Activated naive CD4-positive, alpha-beta T cell treated with anti-CD3 and anti-CD28 coated beads, Interleukin-2, amount 50 U/mL, for 24 hours (primary cell): ENCODE measurements at regions not wholly inside any gene's neighbourhood (a gene's known extent, or its start where the extent isn't known, plus 50 kb on each side); places are given as distances from the start of the nearest gene placed in this dataset.
"Not testable (repeated sequence)": the region's sequence is repeated elsewhere in the genome, so short reads cannot be mapped to it uniquely, and the experiment has no call there.

Source experiments
- H3K27ac Mint-ChIP-seq: one replicate; pipeline ENCODE4 v1.8.0; 2021; ENCODE audit warnings: mild to moderate bottlenecking, mixed read lengths
- H3K27me3 Mint-ChIP-seq: one replicate; pipeline ENCODE4 v1.8.0; 2021; ENCODE audit warnings: mixed read lengths
- H3K36me3 Mint-ChIP-seq: one replicate; pipeline ENCODE4 v1.8.0; 2021; ENCODE audit warnings: mixed read lengths
- H3K4me1 Mint-ChIP-seq: one replicate; pipeline ENCODE4 v1.8.0; 2021; ENCODE audit warnings: mixed read lengths
- H3K4me3 Mint-ChIP-seq: one replicate; pipeline ENCODE4 v1.8.0; 2021; ENCODE audit warnings: mild to moderate bottlenecking, mixed read lengths
- H3K9me3 Mint-ChIP-seq: one replicate; pipeline ENCODE4 v1.8.0; 2021; ENCODE audit warnings: mixed read lengths

DNA sequence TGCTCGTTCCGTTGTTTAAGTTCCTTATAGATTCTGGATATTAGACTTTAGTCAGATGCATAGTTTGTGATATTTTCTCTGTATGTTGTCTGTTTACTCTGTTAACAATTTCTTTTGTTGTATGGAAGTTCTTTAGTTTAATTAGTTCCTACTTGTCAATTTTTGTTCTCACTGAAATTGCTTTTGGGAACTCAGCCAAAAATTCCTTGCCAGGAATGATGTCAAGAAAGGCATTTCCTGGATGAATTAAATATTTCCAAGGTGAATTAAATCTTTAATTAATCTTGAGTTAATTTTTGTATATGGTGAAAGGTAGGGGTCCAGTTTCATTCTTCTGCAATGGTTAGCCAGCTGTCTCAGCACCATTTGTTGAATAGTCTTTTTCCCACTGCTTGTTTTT is 406.2 kb upstream of the NOX3 start:
- Mint-ChIP-seq H3K4me3 (no peak overlapping the region), H3K36me3 (peaks cover 1% of the 10 kb centered on the region), H3K27me3 (no peaks in the 10 kb centered on the region), H3K9me3 (peaks cover 20% of the 10 kb centered on the region), H3K4me1 (no peaks in the 10 kb centered on the region), H3K27ac (no peak overlapping the region)

DNA sequence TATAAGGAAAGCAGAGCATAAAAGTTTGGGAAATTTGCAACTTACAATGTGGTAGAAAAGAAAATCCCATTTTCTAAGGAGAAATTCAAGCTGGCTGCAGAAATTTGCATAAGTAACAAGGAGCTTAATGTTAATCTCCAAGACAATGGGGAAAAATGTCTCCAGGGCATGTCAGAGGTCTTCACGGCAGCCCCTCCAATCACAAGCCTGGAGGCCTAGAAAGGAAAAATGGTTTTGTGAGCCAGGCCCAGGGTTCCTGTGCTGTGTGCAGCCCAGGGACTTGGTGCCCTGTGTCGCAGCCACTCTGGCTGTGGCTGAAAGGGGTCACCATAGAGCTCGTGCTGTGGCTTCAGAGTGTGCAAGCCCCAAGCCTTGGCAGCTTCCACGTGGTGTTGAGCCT is 403.3 kb upstream of the NOX3 start:
- not testable (repeated sequence) for H3K27me3 Mint-ChIP-seq, H3K4me3 Mint-ChIP-seq, H3K27ac Mint-ChIP-seq, H3K4me1 Mint-ChIP-seq, H3K36me3 Mint-ChIP-seq
- peaks cover 20% of the 10 kb centered on the region for H3K9me3 Mint-ChIP-seq

DNA sequence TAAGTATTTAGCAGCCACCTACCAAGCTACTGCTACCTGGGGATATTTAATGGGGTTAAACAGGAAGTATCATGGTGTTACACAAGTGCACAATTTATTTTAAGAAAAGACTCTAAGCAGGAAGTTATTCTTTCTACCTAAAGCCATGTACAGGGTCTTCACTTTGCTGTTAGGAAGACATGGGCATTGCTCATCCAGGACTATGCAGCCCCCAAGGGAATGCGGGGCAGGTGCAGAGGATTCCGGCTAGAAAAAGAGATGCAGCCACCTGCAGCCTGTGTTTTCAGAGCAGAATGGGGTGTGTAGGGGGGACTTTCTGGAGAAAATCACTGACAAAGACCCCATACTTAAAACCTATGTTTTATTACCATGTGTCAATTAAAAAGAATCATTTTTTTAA is 399.1 kb upstream of the NOX3 start:
- Mint-ChIP-seq H3K9me3 (peaks cover 10% of the 10 kb centered on the region), H3K4me3 (no peak overlapping the region), H3K27me3 (peaks cover 1% of the 10 kb centered on the region), H3K27ac (no peak overlapping the region), H3K36me3 (no peaks in the 10 kb centered on the region), H3K4me1 (no peaks in the 10 kb centered on the region)

DNA sequence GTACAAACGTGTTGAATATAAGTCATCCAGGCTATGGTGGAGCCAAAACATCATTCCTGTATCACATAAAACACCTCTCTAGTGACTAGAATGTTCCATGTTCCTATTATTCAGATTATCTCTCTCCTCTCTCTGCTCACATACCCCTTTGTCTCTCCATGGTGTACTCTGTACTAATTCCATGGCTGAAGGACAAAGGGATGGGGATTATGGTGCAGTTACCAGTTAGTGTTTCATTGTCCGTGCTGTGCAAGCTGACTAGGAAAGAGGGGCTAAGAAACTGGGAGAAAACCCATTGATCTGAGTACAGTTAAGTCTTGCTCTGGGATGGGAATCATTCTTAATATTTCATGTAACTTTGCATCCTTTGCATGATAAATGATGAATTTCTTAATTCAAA is 397.4 kb upstream of the NOX3 start:
- no peaks in the 10 kb centered on the region for H3K4me1 Mint-ChIP-seq
- no peak overlapping the region for H3K4me3 Mint-ChIP-seq
- peaks cover 1% of the 10 kb centered on the region for H3K27me3 Mint-ChIP-seq
- no peak overlapping the region for H3K27ac Mint-ChIP-seq
- peaks cover 2% of the 10 kb centered on the region for H3K9me3 Mint-ChIP-seq
- H3K36me3 Mint-ChIP-seq, result no peaks in the 10 kb centered on the region

DNA sequence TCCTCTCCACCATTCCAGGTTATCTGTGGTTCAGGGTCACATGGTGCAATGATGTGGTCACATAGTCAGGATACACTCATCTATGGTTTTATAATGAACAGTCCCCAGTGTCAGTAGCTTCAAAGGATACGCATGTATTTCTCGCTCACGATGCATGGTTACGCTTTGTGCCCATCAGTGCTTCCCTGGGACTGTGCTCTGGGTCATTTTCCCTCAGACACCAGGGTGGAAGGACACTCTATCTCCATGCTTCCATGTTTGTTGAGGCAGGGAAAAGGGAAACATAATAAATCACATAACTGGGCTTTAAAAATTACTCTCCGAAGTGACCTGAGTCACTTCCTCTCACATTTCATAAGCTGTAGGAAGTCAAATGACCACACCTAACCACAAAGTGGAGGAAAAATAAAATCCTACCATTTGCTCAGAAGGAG is 394.8 kb upstream of the NOX3 start:
- H3K4me1 Mint-ChIP-seq, result no peaks in the 10 kb centered on the region

DNA sequence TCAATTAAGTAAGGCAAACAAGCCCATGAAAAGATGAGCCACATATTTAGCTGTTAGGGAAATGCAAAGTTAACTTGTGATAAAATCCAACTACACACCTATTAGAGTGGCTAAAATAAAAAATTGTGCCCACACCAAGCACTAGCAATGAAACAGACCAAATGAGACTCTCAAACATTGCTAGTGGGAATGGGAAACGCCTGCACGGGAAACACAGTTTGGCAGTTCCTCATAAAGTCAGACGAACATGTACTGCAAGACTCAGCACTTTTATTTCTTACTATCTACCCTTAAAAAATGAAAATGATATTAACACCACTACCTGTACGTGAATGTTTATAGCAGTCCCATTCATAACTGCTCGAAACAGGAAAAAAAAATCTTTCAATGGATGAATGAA is 392.1 kb upstream of the NOX3 start:
- no peaks in the 10 kb centered on the region for H3K4me1 Mint-ChIP-seq
- no peak overlapping the region for H3K4me3 Mint-ChIP-seq
- no peak overlapping the region for H3K27ac Mint-ChIP-seq
- peaks cover 32% of the 10 kb centered on the region for H3K9me3 Mint-ChIP-seq
- H3K27me3 Mint-ChIP-seq, result peaks cover 1% of the 10 kb centered on the region
- peaks cover 4% of the 10 kb centered on the region for H3K36me3 Mint-ChIP-seq

More for the DNA sequence above, 394.8 kb upstream of the NOX3 start:
- peaks cover 14% of the 10 kb centered on the region for H3K9me3 Mint-ChIP-seq
- peaks cover 4% of the 10 kb centered on the region for H3K36me3 Mint-ChIP-seq
- H3K27ac Mint-ChIP-seq, result no peak overlapping the region
- H3K27me3 Mint-ChIP-seq, result peaks cover 1% of the 10 kb centered on the region
- no peak overlapping the region for H3K4me3 Mint-ChIP-seq

DNA sequence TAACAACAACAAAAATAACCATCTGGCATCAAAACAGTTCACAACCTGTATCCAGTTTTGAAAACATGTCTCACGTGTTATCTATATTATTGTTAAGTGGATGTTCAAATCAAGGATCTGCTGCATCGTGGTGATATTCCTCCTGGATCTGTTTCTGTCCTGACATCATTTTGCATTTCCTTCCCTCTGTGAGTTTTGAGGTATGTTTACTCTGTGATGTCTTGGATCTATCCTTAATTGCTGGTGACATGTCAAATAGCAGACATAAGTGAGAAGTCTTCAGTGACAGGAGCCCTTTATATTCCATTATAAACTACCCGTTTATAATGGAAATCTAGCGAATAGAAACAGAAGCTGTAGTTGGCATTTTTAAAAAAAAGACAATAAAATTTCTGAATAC is 381.8 kb upstream of the NOX3 start:
- H3K27ac Mint-ChIP-seq, result no peak overlapping the region
- no peak overlapping the region for H3K4me3 Mint-ChIP-seq
- peaks cover 4% of the 10 kb centered on the region for H3K36me3 Mint-ChIP-seq
- H3K4me1 Mint-ChIP-seq, result no peaks in the 10 kb centered on the region
- peaks cover 1% of the 10 kb centered on the region for H3K27me3 Mint-ChIP-seq
- H3K9me3 Mint-ChIP-seq, result no peaks in the 10 kb centered on the region

DNA sequence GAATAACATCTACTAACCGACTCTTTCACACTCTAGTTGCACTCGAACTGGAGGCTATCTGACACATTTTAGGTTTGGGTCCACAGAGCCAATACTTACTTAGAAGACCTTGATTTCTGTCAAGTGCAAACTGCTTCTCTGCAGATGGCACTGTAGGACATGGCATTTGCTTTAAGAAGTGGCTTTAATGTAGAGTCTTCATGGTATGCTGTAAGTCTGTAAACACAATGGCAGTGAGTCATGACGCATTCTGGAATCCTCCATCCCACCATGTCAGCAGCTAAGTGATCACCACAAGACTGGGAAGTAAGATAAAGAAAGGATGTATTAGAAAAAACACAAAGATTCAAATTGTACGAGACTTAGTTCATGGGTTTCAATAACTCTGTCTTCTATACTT is 377.0 kb upstream of the NOX3 start:
- no peaks in the 10 kb centered on the region for H3K4me1 Mint-ChIP-seq
- H3K27me3 Mint-ChIP-seq, result no peaks in the 10 kb centered on the region
- no peaks in the 10 kb centered on the region for H3K9me3 Mint-ChIP-seq
- H3K36me3 Mint-ChIP-seq, result peaks cover under 1% of the 10 kb centered on the region
- no peak overlapping the region for H3K4me3 Mint-ChIP-seq
- H3K27ac Mint-ChIP-seq, result no peak overlapping the region

DNA sequence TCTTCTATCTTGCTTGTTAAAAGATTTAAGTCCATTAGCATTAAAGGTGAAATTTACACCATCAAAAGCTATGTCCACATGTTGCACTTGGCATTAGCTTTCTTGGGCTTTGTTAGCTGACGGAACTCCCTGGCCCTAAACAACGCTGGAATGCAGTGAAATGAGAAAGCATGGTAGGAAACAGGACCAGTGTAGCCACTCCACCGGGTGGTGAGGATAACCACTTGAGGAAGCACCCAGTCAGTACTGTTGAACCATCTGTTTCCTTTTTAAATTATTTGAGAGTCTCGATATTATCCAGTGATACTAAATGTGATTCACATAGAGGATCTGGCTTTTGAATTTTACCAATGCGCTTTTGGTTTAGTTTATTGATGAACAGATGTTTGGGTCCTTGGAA is 374.9 kb upstream of the NOX3 start:
- H3K36me3 Mint-ChIP-seq, result peaks cover 3% of the 10 kb centered on the region
- no peak overlapping the region for H3K27ac Mint-ChIP-seq
- no peak overlapping the region for H3K4me3 Mint-ChIP-seq
- no peaks in the 10 kb centered on the region for H3K27me3 Mint-ChIP-seq
- no peaks in the 10 kb centered on the region for H3K4me1 Mint-ChIP-seq
- H3K9me3 Mint-ChIP-seq, result no peaks in the 10 kb centered on the region

DNA sequence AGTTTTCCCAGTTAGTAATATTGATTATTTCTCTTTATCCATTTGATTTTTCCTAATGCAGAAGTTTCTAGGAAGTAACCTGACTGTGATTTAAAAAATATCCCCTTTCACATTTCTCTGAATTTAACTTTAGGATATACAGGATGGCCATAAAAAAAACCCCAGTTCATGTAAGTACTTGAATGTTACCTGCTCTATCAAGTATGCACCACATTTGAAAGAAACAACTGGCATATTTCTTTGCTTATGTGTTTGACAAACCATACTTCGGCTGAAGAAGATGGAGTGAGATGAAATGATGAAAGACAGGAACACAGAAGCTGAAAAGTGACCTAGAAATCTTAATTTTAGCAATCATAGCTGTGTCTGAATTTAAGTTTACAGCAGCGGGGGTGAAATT is 374.0 kb upstream of the NOX3 start:
- H3K27me3 Mint-ChIP-seq, result no peaks in the 10 kb centered on the region

DNA sequence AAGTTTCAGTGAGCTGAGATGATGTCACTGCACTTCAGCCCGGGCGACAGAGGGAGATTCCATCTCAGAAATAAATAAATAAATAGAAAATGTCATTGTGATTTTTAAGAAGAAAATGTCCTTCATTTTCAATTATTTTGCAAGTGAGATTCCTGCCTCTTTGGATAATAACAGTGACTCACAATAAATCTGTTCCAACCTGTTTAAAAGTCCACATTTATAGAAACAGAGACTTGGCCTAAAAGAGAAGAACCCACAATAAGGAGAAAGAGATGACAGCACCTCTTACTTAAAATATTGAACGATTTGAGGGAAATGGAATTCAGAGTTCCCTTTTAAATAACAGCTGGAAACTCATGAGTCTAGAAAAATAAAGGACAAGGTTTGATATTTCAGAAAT is 373.4 kb upstream of the NOX3 start:
- H3K27me3 Mint-ChIP-seq, result no peaks in the 10 kb centered on the region
- no peak overlapping the region for H3K27ac Mint-ChIP-seq
- H3K4me1 Mint-ChIP-seq, result no peaks in the 10 kb centered on the region
- H3K9me3 Mint-ChIP-seq, result no peaks in the 10 kb centered on the region
- H3K4me3 Mint-ChIP-seq, result no peak overlapping the region
- peaks cover 4% of the 10 kb centered on the region for H3K36me3 Mint-ChIP-seq

More for the DNA sequence above, 374.0 kb upstream of the NOX3 start:
- Mint-ChIP-seq H3K4me1 (no peaks in the 10 kb centered on the region), H3K27ac (no peak overlapping the region), H3K9me3 (no peaks in the 10 kb centered on the region), H3K4me3 (no peak overlapping the region), H3K36me3 (peaks cover 3% of the 10 kb centered on the region)

DNA sequence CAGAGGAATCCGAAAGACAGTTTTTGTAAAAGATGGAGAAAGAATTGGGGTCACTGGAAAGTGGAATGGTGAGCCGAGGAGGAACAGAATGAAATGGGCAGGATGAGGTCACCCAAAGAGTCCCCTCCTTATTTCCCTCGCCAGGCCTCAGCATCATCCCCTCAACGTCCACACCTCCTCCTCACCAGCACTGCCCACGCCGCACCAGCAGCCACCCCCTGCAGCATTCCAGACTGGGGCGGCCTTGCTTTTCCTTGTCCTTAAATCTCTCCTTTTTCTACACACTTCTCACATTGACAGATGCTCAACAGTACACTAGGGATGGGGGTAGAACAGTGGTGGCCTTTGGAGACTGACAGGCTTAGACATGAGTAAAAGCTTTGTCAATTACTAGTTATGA is 363.1 kb upstream of the NOX3 start:
- Mint-ChIP-seq H3K27me3 (no peaks in the 10 kb centered on the region), H3K27ac (no peak overlapping the region), H3K4me1 (no peaks in the 10 kb centered on the region), H3K36me3 (no peaks in the 10 kb centered on the region), H3K4me3 (no peak overlapping the region), H3K9me3 (no peaks in the 10 kb centered on the region)

DNA sequence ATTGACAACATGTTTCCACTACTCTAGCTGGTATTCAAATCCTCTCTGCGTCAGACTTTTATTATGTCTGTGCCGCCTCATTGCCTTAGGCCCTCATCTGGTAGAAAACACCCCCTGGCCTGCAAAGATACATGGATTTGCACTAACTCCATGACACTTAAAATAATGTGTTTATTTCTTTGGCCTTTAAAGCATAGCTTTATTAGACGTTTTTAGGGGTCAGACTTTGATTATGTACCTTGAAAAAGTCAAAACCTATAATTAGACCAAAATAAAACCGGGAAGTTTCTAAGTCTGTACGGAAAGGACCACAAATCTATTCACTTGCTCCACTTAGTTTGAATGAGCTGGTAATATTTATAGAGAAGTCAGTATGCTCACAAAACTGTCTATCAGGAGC is 357.9 kb upstream of the NOX3 start:
- Mint-ChIP-seq H3K36me3 (no peaks in the 10 kb centered on the region), H3K4me1 (no peaks in the 10 kb centered on the region), H3K27me3 (no peaks in the 10 kb centered on the region), H3K9me3 (no peaks in the 10 kb centered on the region), H3K4me3 (no peak overlapping the region), H3K27ac (no peak overlapping the region)

DNA sequence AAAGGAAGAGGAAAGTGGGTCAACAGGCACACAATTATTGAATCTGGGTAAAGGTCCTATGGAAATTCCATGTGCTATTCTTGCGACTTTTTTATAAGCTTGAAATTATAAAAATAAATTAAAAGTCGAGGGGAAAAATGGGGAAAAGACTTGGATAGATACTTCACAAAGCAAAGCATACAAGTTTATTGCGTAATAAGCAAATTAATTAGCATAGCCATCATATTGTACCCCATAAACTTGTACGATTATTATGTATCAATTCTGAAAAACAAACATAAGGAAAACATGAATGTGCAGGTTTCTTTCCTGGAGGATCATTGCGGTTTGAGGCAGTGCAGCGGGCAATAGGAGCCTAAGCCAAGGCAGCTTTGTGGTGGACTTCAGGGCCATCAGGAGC is 351.6 kb upstream of the NOX3 start:
- Mint-ChIP-seq H3K4me3 (no peak overlapping the region), H3K9me3 (no peaks in the 10 kb centered on the region), H3K27me3 (no peaks in the 10 kb centered on the region), H3K27ac (no peak overlapping the region), H3K36me3 (no peaks in the 10 kb centered on the region), H3K4me1 (no peaks in the 10 kb centered on the region)

DNA sequence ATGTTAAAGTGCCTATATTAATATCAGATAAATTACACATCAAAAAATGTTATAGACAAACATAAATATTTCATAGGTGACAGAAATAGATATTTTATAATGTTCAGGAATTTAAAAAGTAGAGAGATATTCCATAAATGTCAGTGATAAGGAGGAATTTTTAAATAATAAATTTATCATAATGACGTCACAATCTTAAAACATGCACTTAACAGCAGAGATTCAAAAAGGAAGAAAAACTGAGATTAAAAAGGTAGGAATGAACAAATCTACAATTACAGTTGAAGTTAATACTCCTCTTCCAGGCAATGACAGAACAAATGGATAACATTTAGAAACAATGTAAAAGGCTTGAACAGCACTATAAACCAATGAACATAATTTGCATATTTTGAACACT is 345.4 kb upstream of the NOX3 start:
- Mint-ChIP-seq H3K9me3 (peaks cover 13% of the 10 kb centered on the region), H3K27ac (no peak overlapping the region), H3K36me3 (no peaks in the 10 kb centered on the region), H3K27me3 (peaks cover 4% of the 10 kb centered on the region), H3K4me3 (no peak overlapping the region), H3K4me1 (no peaks in the 10 kb centered on the region)

DNA sequence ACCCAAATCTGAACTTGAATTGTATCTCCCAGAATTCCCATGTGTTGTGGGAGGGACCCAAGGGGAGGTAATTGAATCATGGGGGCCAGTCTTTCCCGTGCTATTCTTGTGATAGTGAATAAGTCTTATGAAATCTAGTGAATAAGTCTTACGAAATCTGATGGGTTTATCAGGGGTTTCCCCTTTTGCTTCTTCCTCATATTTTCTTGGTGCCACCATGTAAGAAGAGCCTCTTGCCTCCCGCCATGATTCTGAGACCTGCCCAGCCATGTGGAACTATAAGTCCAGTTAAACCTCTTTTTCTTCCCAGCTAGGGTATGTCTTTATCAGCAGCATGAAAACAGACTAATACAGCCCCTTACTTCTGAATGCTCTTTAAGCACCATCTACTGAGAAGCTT is 343.2 kb upstream of the NOX3 start:
- H3K27me3 Mint-ChIP-seq, H3K4me1 Mint-ChIP-seq, H3K36me3 Mint-ChIP-seq, H3K4me3 Mint-ChIP-seq, H3K27ac Mint-ChIP-seq: not testable (repeated sequence)
- peaks cover 13% of the 10 kb centered on the region for H3K9me3 Mint-ChIP-seq

DNA sequence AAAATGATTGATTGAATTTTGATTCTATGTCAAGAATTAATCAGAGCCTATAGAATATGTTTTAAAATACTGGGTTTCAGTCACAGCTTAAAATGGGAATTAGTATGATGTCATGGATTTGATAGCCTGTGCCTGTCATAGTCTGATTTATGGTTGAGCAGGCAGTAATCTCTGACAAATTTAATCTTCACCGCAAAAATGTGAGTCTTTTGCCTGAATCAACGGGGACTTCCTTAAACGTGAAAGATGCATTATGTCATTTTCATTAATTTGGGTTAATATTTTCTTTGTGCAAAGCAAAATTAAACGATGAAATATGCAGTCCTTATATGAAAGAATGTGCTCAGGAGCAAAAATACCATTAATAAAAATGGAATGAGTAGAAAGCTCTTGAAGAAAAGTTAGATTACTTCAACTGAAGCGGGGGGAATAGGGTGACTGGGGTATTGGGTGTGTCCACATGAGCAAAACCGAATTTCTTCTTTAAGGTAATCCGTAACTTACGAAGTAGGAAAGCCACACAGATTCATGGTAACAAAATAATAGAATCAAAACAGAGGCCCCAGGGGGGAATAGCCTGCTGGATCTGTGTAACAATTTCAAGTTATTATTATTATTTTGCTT is 339.6 kb upstream of the NOX3 start:
- Mint-ChIP-seq H3K27ac (no peak overlapping the region), H3K4me1 (no peaks in the 10 kb centered on the region), H3K4me3 (no peak overlapping the region), H3K27me3 (peaks cover 4% of the 10 kb centered on the region), H3K36me3 (no peaks in the 10 kb centered on the region), H3K9me3 (peaks cover 7% of the 10 kb centered on the region)
